Thyroid gland (tissue), 4 donors: ENCODE measurements at regions not wholly inside any gene's neighbourhood (a gene's known extent, or its start where the extent isn't known, plus 50 kb on each side); places are given as distances from the start of the nearest gene placed in this dataset.

Experiments used
- POLR2A ChIP-seq, 2 donors: fragments of 450-650 bp; IDR thresholded peaks; one replicate each; pipeline ENCODE4 v1.6.1; 2017; ENCODE audit warnings: antibody characterized with exemption in 2 of 2, mild to moderate bottlenecking in 2 of 2, moderate library complexity in 1 of 2
- TF ChIP-seq, protein P1 (sequence below), 6 experiments: fragments of 200-600 bp in 3 of 6; fragments of 450-650 bp in 3 of 6; sonication (generic) in 3 of 6; IDR thresholded peaks; one replicate each; pipeline ENCODE4 v1.5.1; 2016 to 2019; ENCODE audit warnings: antibody characterized with exemption in 6 of 6, mild to moderate bottlenecking in 2 of 6, inconsistent platforms in 1 of 6, moderate library complexity in 1 of 6

DNA sequence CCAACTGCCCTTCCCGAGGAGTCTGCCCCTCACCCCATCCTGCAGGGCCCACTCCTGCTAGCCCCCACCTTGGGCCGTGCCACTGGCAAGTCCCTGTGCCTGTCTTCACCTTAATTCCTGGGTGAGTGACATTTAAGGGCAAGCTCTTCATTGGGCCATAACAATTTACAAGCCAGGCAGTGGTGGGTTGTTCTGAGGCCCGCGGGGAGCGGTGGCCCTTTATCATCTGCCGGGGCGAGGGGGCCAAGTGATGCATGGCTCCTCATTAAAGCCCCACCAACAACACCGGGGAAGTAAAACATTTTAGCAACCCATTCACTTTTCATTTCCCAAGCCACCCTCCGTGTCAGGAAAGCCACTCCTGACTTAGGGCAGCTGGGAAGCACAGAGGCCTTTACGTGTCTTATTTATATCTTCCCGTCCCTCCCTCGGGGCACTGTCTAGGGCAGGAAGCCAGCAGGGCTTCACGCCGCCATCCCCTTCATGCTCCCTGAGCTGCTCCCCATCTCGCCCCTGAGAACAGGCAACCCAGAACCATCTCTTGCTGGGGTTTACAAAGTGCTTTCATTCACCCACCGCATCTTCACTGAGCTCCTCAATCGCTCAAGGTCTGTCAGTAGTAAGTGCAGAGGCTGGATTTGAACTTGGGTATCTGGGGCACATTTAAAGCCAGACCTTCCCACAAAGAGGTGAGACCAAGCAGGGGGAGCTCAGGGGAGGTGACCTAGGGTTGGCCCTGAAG, 55.5 kb upstream of the CCDC167 start:
- TF ChIP-seq, protein P1, sequence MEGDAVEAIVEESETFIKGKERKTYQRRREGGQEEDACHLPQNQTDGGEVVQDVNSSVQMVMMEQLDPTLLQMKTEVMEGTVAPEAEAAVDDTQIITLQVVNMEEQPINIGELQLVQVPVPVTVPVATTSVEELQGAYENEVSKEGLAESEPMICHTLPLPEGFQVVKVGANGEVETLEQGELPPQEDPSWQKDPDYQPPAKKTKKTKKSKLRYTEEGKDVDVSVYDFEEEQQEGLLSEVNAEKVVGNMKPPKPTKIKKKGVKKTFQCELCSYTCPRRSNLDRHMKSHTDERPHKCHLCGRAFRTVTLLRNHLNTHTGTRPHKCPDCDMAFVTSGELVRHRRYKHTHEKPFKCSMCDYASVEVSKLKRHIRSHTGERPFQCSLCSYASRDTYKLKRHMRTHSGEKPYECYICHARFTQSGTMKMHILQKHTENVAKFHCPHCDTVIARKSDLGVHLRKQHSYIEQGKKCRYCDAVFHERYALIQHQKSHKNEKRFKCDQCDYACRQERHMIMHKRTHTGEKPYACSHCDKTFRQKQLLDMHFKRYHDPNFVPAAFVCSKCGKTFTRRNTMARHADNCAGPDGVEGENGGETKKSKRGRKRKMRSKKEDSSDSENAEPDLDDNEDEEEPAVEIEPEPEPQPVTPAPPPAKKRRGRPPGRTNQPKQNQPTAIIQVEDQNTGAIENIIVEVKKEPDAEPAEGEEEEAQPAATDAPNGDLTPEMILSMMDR (IDR thresholded peaks at IDR 0.05) = no peak
- no peak for TF ChIP-seq POLR2A (IDR thresholded peaks at IDR 0.05)
